ENCODE measurements at regions not wholly inside any gene's neighbourhood (a gene's known extent, or its start where the extent isn't known, plus 50 kb on each side); places are given as distances from the start of the nearest gene placed in this dataset.

GRCh38 chr6:16857969-16858592 is 96.8 kb upstream of the ATXN1 start:
- H2BK5ac ChIP-seq (ENCODE audit: insufficient read length, low read length): no peak overlapping the region

More at GRCh38 chr6:16857969-16858592, 96.8 kb upstream of the ATXN1 start:
- Histone ChIP-seq H3K9me3 (ENCODE audit: control insufficient read depth, low read depth, low read length) (no peaks in the 10 kb centered on the region), H4K91ac (ENCODE audit: insufficient read length, low read depth, low read length) (no peak overlapping the region), H3K23me2 (ENCODE audit: insufficient read length, low read depth, low read length, poor library complexity, severe bottlenecking) (no peaks in the 10 kb centered on the region), H3K23ac (ENCODE audit: insufficient read length, low read depth, low read length) (no peak overlapping the region), H2BK20ac (ENCODE audit: low read depth, low read length, poor library complexity, severe bottlenecking) (no peak overlapping the region), H3K56ac (ENCODE audit: insufficient read length, low read depth, low read length) (no peak overlapping the region), H3K14ac (ENCODE audit: insufficient read depth, low read length) (no peak overlapping the region), H3K27me3 (ENCODE audit: insufficient read depth, low read length) (no peaks in the 10 kb centered on the region), H3K4me1 (ENCODE audit: insufficient read depth, low read length) (no peaks in the 10 kb centered on the region), H3K4ac (ENCODE audit: low read depth, low read length) (no peak overlapping the region), H4K20me1 (ENCODE audit: control insufficient read depth, insufficient read depth, insufficient read length) (no peaks in the 10 kb centered on the region), H3K9ac (ENCODE audit: extremely low read depth, insufficient read length, low read length) (no peak overlapping the region), H2AFZ (ENCODE audit: low read length) (no peak overlapping the region), H2BK12ac (ENCODE audit: insufficient read length, low read depth, low read length) (no peak overlapping the region), H3K4me2 (ENCODE audit: insufficient read depth, insufficient read length, low read length) (no peak overlapping the region), H3K79me1 (ENCODE audit: insufficient read depth, low read depth, low read length, poor library complexity, severe bottlenecking) (no peaks in the 10 kb centered on the region), H4K8ac (replicated peaks; ENCODE audit: insufficient read length, low read depth, low read length) (no peak overlapping the region), H3K18ac (ENCODE audit: insufficient read length, low read depth, low read length) (no peak overlapping the region), H4K5ac (ENCODE audit: insufficient read length, low read depth, low read length) (no peak overlapping the region), H2AK5ac (ENCODE audit: insufficient read length, low read length) (no peak overlapping the region), H3K79me2 (ENCODE audit: insufficient read depth, low read length) (no peaks in the 10 kb centered on the region), H2BK15ac (ENCODE audit: low read depth, low read length) (no peak overlapping the region), H3K27ac (ENCODE audit: insufficient read length, low read depth, low read length) (no peak overlapping the region), H3T11ph (ENCODE audit: low read length) (no peak overlapping the region), H2BK120ac (ENCODE audit: low read depth, low read length, poor library complexity, severe bottlenecking) (no peak overlapping the region)
- no peak overlapping the region for H3K4me3 Mint-ChIP-seq
- no peaks in the 10 kb centered on the region; a peak in 1 of 7 replicates for H3K36me3 Mint-ChIP-seq (ENCODE audit: insufficient read depth in 1 of 3, low read depth in 3 of 3)
- TF ChIP-seq CTCF (conservative IDR thresholded peaks at IDR 0.05): no peak
- H3K4me1 Mint-ChIP-seq: no peaks in the 10 kb centered on the region
- no peaks in the 10 kb centered on the region for H3K9me3 Mint-ChIP-seq
- WGBS (ENCODE audit: extremely low coverage, insufficient read length, low lambda C conversion rate): no CpG with 5 or more reads among the region's 5 CpGs
- no peaks in the 10 kb centered on the region for H3K27me3 Mint-ChIP-seq (ENCODE audit: low read depth)
- H3K27ac Mint-ChIP-seq: no peak overlapping the region; a peak in 2 of 7 replicates
- no peak for DNase-seq
